Mesenchymal stem cell (in vitro differentiated cells and primary cell): ENCODE measurements at regions not wholly inside any gene's neighbourhood (a gene's known extent, or its start where the extent isn't known, plus 50 kb on each side); places are given as distances from the start of the nearest gene placed in this dataset.
A peak's percentile ranks its signal among the peaks of the same experiment; 100 is the strongest.

Experiments
- DNase-seq: peaks from one replicate; pipeline ENCODE4 v3.0.0-alpha.2; 2013
- H2AFZ ChIP-seq: one replicate; pipeline ENCODE4 v1.6.1; 2013; ENCODE audit warnings: low read depth, mild to moderate bottlenecking, control low read depth, inconsistent platforms, low read length, moderate library complexity
- H2AK5ac ChIP-seq: 2 replicates; pipeline ENCODE4 v1.6.1; 2013; ENCODE audit warnings: low read length, moderate library complexity, mild to moderate bottlenecking, inconsistent platforms; ENCODE audit not compliant: severe bottlenecking
- H2BK120ac ChIP-seq: one replicate; pipeline ENCODE4 v1.6.1; 2013; ENCODE audit warnings: low read depth, mild to moderate bottlenecking, inconsistent platforms, low read length, moderate library complexity
- H2BK12ac ChIP-seq, 2 experiments: one replicate each; pipeline ENCODE4 v1.6.1; 2013; ENCODE audit warnings: inconsistent platforms in 2 of 2, low read length in 2 of 2, mild to moderate bottlenecking in 2 of 2, moderate library complexity in 2 of 2, control low read depth in 1 of 2
- H2BK15ac ChIP-seq: one replicate; pipeline ENCODE4 v1.6.1; 2013; ENCODE audit warnings: mild to moderate bottlenecking, low read depth, inconsistent platforms; ENCODE audit not compliant: poor library complexity, severe bottlenecking
- H2BK5ac ChIP-seq: 2 replicates; pipeline ENCODE4 v1.6.1; 2013; ENCODE audit warnings: low read depth, mild to moderate bottlenecking, low read length, control low read depth, inconsistent platforms; ENCODE audit not compliant: poor library complexity, severe bottlenecking
- H3K14ac ChIP-seq, 2 experiments: one replicate each; pipeline ENCODE4 v1.6.1; 2013; ENCODE audit warnings: inconsistent platforms in 2 of 2, low read length in 2 of 2, control low read depth in 1 of 2, mild to moderate bottlenecking in 1 of 2, moderate library complexity in 1 of 2
- H3K18ac ChIP-seq, 2 experiments: one replicate each; pipeline ENCODE4 v1.6.1; 2013; ENCODE audit warnings: inconsistent platforms in 2 of 2, low read length in 2 of 2, control low read depth in 1 of 2, low read depth in 1 of 2, mild to moderate bottlenecking in 1 of 2
- H3K23ac ChIP-seq, 2 experiments: one replicate each; pipeline ENCODE4 v1.6.1; 2013; ENCODE audit warnings: inconsistent platforms in 2 of 2, low read length in 2 of 2, mild to moderate bottlenecking in 2 of 2, moderate library complexity in 2 of 2, control low read depth in 1 of 2
- H3K27ac ChIP-seq: 2 replicates; pipeline ENCODE4 v1.5.1; 2013; ENCODE audit warnings: mild to moderate bottlenecking, moderate library complexity, low read length, control low read depth, inconsistent platforms; ENCODE audit not compliant: poor library complexity, severe bottlenecking
- H3K27me3 ChIP-seq, 2 experiments: 2 replicates each; pipeline versions ENCODE4 v1.6.1 to v1.7.0; 2013; ENCODE audit warnings: low read length in 2 of 2, mild to moderate bottlenecking in 2 of 2, moderate library complexity in 2 of 2, control low read depth in 1 of 2, inconsistent platforms in 1 of 2; ENCODE audit not compliant: control insufficient read depth in 1 of 2, insufficient read depth in 1 of 2
- H3K36me3 ChIP-seq, 2 experiments: 2 replicates each; pipeline versions ENCODE4 v1.6.1 to v1.7.0; 2013; ENCODE audit warnings: low read length in 2 of 2, control low read depth in 1 of 2, inconsistent platforms in 1 of 2, low read depth in 1 of 2, mild to moderate bottlenecking in 1 of 2; ENCODE audit not compliant: insufficient read depth in 2 of 2, control insufficient read depth in 1 of 2
- H3K4ac ChIP-seq, 2 experiments: one replicate each; pipeline ENCODE4 v1.6.1; 2013; ENCODE audit warnings: inconsistent platforms in 2 of 2, low read length in 2 of 2, mild to moderate bottlenecking in 2 of 2, moderate library complexity in 2 of 2, control low read depth in 1 of 2, low read depth in 1 of 2
- H3K4me1 ChIP-seq: 2 replicates; pipeline ENCODE4 v1.6.1; 2013; ENCODE audit warnings: low read depth, low read length, control low read depth; ENCODE audit not compliant: control insufficient read depth, insufficient read depth
- H3K4me2 ChIP-seq: 2 replicates; pipeline ENCODE4 v1.6.1; 2013; ENCODE audit warnings: low read length, mild to moderate bottlenecking, inconsistent platforms; ENCODE audit not compliant: poor library complexity, severe bottlenecking
- H3K4me3 ChIP-seq, 2 experiments: 2 replicates each; pipeline versions ENCODE4 v1.5.1 to v1.7.0; 2013; ENCODE audit warnings: low read length in 2 of 2, mild to moderate bottlenecking in 2 of 2, control low read depth in 1 of 2, low read depth in 1 of 2; ENCODE audit not compliant: insufficient read depth in 1 of 2
- H3K79me1 ChIP-seq: replicated peaks from 2 replicates; pipeline ENCODE4 v1.6.1; 2013; ENCODE audit warnings: mild to moderate bottlenecking, control low read depth, low read length, inconsistent platforms; ENCODE audit not compliant: poor library complexity, severe bottlenecking
- H3K9ac ChIP-seq: 2 replicates; pipeline ENCODE4 v1.7.0; 2013; ENCODE audit warnings: mild to moderate bottlenecking, low read length, moderate library complexity
- H3K9me3 ChIP-seq: 2 replicates; pipeline ENCODE4 v1.7.0; 2013; ENCODE audit warnings: mild to moderate bottlenecking, low read length; ENCODE audit not compliant: control insufficient read depth
- H4K8ac ChIP-seq: one replicate; pipeline ENCODE4 v1.6.1; 2013; ENCODE audit warnings: inconsistent platforms, mild to moderate bottlenecking, low read length, moderate library complexity
- H4K91ac ChIP-seq: one replicate; pipeline ENCODE4 v1.6.1; 2013; ENCODE audit warnings: mild to moderate bottlenecking, low read length, inconsistent platforms
- WGBS: methylation state at CpG from one replicate; pipeline ENCODE4 v1.1.7; 2013; ENCODE audit warnings: mixed read lengths; 5-methylcytosine and 5-hydroxymethylcytosine counted together

- DNase-seq: peak; percentile 56
- Histone ChIP-seq H3K9ac (no peak overlapping the region), H2AK5ac (no peak overlapping the region), H2BK120ac (no peak overlapping the region), H3K18ac (no peak overlapping the region), H3K9me3 (no peaks in the 10 kb centered on the region), H3K79me1 (no peaks in the 10 kb centered on the region), H4K8ac (no peak overlapping the region), H3K4ac (no peak overlapping the region), H2BK5ac (no peak overlapping the region), H3K4me3 (no peak overlapping the region), H3K14ac (no peak overlapping the region), H3K27ac (peak overlapping the region; percentile 69), H4K91ac (no peak overlapping the region), H3K36me3 (no peaks in the 10 kb centered on the region), H3K23ac (no peak overlapping the region), H2BK12ac (no peak overlapping the region), H3K4me1 (no peaks in the 10 kb centered on the region), H2BK15ac (no peak overlapping the region), H2AFZ (no peak overlapping the region), H3K27me3 (no peaks in the 10 kb centered on the region), H3K4me2 (peak overlapping the region; percentile 28)
- WGBS: 64% methylated on average over 10 of the region's 11 CpGs
Observed at GRCh38 chr3:24763393-24763792, 268.7 kb upstream of the THRB start.

DNA sequence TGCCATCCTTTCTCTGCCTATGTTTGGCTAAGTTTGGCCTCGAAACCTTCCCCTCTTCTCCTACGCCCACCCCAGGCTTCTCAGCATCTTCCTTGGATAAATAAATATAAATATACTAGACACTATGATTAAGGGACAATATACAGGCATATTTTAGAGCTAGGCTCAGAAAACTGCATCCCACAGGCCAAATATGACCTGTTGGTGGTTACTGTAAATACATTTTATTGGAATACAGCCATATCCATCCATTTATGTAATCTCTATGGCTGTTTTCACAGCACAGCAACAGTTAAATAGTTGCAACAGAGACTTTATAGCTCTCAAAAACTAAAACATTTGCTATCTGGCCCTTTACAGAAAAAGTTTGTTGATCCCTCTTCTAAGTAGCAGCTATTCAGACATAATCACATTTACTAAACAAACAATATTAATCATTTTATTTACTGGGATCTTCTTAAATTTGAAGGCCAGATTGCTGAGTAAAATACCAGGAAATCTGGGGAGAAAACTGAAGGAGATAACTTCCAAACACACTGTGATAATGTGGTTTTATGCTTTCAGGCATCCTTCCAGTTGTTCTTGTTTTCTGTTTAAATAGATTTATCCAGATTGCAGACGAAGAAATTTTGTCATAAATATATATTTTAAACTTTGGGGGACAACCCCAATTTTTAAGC, 269.7 kb upstream of the THRB start:
- Histone ChIP-seq H3K4me2 (no peak overlapping the region), H3K27ac (peak overlapping the region; percentile 23), H2BK5ac (no peak overlapping the region), H3K23ac (no peak overlapping the region), H3K9me3 (no peaks in the 10 kb centered on the region), H4K8ac (no peak overlapping the region), H3K4me3 (no peak overlapping the region), H3K79me1 (no peaks in the 10 kb centered on the region), H3K18ac (no peak overlapping the region), H3K14ac (no peak overlapping the region), H3K27me3 (no peaks in the 10 kb centered on the region), H2AK5ac (no peak overlapping the region), H2BK120ac (no peak overlapping the region), H4K91ac (no peak overlapping the region), H3K4ac (no peak overlapping the region), H2AFZ (no peak overlapping the region), H3K4me1 (no peaks in the 10 kb centered on the region), H2BK12ac (no peak overlapping the region), H3K36me3 (no peaks in the 10 kb centered on the region), H2BK15ac (no peak overlapping the region), H3K9ac (no peak overlapping the region)
- WGBS: 80% methylated on average over 1 of the region's 3 CpGs
- DNase-seq: peak; percentile 4

DNA sequence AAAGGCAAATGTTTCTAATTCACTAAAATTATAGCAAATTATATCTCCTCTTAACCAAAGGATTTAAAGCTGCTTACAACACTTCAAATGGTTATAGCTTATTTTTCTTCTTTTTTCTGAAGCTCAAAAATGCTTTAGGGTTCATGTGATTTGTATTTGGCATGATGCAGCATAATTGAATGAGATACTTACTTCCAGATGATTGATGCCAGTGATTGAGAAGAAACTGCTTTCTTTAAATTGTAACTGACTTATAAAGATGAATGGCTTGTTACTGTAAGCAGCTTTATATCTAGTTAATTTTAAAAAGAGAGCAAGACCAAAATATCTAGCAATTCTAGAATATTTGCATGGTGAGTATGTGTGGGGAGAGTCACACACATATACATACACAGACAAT, 270.7 kb upstream of the THRB start:
- H3K27me3 ChIP-seq: no peaks in the 10 kb centered on the region
- H3K27ac ChIP-seq: no peak overlapping the region
- no peaks in the 10 kb centered on the region for H3K9me3 ChIP-seq
- H2AFZ ChIP-seq: no peak overlapping the region
- no peaks in the 10 kb centered on the region for H3K79me1 ChIP-seq
- DNase-seq: no peak
- no peaks in the 10 kb centered on the region for H3K4me1 ChIP-seq
- H2BK120ac ChIP-seq: no peak overlapping the region
- no peak overlapping the region for H3K18ac ChIP-seq
- no peak overlapping the region for H3K4ac ChIP-seq
- H4K91ac ChIP-seq: no peak overlapping the region
- H3K14ac ChIP-seq: no peak overlapping the region
- no peak overlapping the region for H2BK5ac ChIP-seq
- H4K8ac ChIP-seq: no peak overlapping the region
- no peak overlapping the region for H3K23ac ChIP-seq
- H3K9ac ChIP-seq: no peak overlapping the region
- H3K4me2 ChIP-seq: no peak overlapping the region
- H2BK15ac ChIP-seq: no peak overlapping the region
- no peak overlapping the region for H2AK5ac ChIP-seq
- H3K36me3 ChIP-seq: no peaks in the 10 kb centered on the region
- no peak overlapping the region for H2BK12ac ChIP-seq
- no peak overlapping the region for H3K4me3 ChIP-seq

DNA sequence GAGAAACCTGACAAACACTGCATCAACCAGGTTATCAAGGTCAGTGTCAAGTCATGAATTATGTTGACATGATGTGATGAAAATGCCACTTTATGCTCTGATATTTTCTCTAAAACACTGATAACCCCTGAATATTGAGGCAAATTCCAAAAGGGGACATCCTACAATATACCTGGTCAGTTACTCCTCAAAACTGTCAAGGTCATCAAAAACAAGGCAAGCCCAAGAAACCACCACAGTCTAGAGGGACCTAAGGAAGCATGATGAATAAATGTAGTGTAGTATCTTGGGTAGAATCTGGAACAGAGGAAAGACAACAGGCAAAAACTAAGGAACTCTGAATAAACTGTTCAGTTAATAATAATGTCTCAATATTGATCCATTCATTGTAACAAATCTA, 275.3 kb upstream of the THRB start:
- Histone ChIP-seq H2BK5ac (no peak overlapping the region), H2BK120ac (no peak overlapping the region), H4K8ac (no peak overlapping the region), H2BK12ac (no peak overlapping the region), H3K27ac (no peak overlapping the region), H3K36me3 (no peaks in the 10 kb centered on the region), H3K18ac (no peak overlapping the region), H3K4me2 (no peak overlapping the region), H3K4me3 (no peak overlapping the region), H3K9me3 (no peaks in the 10 kb centered on the region), H3K9ac (no peak overlapping the region), H3K4me1 (no peaks in the 10 kb centered on the region), H2BK15ac (no peak overlapping the region), H3K27me3 (no peaks in the 10 kb centered on the region), H4K91ac (no peak overlapping the region), H3K79me1 (no peaks in the 10 kb centered on the region), H3K23ac (no peak overlapping the region), H3K4ac (no peak overlapping the region), H2AFZ (no peak overlapping the region), H2AK5ac (no peak overlapping the region), H3K14ac (no peak overlapping the region)
- DNase-seq: no peak
